ENCODE measurements at regions not wholly inside any gene's neighbourhood (a gene's known extent, or its start where the extent isn't known, plus 50 kb on each side); places are given as distances from the start of the nearest gene placed in this dataset.

DNA sequence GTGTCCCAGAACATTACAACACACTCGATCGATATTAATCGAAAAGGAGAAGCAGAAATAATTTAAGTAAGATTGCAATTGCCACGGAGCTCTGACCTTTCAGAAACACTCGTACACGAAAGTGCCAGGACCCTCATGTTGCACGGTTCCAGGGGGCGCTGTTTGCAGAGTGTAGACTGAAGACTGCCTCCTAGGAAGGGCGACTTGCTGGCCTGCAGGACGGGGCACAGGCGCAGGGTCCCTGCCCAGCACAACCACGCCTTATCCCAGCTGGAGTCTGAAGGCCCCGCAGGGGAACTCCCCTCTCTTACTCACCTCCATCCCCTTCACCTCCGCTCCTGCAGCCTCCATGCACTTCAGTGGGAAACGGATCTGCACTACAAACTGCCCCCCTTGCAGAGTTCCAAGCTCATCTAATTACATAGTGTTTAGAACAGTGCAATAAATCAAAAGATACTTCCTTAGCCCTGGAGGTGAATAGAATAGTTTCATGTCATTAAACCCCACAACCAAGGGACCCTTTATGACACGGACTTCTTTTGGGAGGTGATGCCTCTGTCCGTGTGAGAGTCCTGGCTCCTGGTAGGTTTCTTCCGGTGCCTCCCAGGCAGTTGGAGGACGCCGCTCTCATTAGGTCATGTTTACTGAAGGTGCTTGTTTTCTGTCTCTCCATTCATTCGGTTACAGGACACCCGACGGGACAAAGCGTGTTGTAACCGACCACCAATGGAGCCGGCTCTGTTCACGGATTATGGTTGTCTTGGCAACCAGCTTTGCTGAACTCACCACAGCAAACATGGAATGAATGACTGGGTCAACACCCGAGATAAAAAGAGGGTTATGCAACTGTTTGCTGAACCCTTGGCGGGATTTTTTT is 262.2 kb downstream of the BAMBI start (continued):
- TF ChIP-seq, protein P1, sequence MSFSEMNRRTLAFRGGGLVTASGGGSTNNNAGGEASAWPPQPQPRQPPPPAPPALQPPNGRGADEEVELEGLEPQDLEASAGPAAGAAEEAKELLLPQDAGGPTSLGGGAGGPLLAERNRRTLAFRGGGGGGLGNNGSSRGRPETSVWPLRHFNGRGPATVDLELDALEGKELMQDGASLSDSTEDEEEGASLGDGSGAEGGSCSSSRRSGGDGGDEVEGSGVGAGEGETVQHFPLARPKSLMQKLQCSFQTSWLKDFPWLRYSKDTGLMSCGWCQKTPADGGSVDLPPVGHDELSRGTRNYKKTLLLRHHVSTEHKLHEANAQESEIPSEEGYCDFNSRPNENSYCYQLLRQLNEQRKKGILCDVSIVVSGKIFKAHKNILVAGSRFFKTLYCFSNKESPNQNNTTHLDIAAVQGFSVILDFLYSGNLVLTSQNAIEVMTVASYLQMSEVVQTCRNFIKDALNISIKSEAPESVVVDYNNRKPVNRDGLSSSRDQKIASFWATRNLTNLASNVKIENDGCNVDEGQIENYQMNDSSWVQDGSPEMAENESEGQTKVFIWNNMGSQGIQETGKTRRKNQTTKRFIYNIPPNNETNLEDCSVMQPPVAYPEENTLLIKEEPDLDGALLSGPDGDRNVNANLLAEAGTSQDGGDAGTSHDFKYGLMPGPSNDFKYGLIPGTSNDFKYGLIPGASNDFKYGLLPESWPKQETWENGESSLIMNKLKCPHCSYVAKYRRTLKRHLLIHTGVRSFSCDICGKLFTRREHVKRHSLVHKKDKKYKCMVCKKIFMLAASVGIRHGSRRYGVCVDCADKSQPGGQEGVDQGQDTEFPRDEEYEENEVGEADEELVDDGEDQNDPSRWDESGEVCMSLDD (tag by site-specific recombination; IDR thresholded peaks at IDR 0.05): 0 out of 2 replicates have a peak, but pooled peaks have one; percentile 33
- TF ChIP-seq, protein P2, sequence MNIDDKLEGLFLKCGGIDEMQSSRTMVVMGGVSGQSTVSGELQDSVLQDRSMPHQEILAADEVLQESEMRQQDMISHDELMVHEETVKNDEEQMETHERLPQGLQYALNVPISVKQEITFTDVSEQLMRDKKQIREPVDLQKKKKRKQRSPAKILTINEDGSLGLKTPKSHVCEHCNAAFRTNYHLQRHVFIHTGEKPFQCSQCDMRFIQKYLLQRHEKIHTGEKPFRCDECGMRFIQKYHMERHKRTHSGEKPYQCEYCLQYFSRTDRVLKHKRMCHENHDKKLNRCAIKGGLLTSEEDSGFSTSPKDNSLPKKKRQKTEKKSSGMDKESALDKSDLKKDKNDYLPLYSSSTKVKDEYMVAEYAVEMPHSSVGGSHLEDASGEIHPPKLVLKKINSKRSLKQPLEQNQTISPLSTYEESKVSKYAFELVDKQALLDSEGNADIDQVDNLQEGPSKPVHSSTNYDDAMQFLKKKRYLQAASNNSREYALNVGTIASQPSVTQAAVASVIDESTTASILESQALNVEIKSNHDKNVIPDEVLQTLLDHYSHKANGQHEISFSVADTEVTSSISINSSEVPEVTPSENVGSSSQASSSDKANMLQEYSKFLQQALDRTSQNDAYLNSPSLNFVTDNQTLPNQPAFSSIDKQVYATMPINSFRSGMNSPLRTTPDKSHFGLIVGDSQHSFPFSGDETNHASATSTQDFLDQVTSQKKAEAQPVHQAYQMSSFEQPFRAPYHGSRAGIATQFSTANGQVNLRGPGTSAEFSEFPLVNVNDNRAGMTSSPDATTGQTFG (tag by site-specific recombination; IDR thresholded peaks at IDR 0.05; ENCODE audit: borderline replicate concordance): no peak
- no peak for TF ChIP-seq ZNF37A (tag by site-specific recombination; IDR thresholded peaks at IDR 0.05)
- TF ChIP-seq, protein P3, sequence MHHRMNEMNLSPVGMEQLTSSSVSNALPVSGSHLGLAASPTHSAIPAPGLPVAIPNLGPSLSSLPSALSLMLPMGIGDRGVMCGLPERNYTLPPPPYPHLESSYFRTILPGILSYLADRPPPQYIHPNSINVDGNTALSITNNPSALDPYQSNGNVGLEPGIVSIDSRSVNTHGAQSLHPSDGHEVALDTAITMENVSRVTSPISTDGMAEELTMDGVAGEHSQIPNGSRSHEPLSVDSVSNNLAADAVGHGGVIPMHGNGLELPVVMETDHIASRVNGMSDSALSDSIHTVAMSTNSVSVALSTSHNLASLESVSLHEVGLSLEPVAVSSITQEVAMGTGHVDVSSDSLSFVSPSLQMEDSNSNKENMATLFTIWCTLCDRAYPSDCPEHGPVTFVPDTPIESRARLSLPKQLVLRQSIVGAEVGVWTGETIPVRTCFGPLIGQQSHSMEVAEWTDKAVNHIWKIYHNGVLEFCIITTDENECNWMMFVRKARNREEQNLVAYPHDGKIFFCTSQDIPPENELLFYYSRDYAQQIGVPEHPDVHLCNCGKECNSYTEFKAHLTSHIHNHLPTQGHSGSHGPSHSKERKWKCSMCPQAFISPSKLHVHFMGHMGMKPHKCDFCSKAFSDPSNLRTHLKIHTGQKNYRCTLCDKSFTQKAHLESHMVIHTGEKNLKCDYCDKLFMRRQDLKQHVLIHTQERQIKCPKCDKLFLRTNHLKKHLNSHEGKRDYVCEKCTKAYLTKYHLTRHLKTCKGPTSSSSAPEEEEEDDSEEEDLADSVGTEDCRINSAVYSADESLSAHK (tag by site-specific recombination; IDR thresholded peaks at IDR 0.05): peak; percentile 51; the same call in 1 of the 2 replicates
- no peak for TF ChIP-seq ZNF792 (tag by site-specific recombination; IDR thresholded peaks at IDR 0.05)
- no peak for TF ChIP-seq ZNF10 (tag by site-specific recombination; IDR thresholded peaks at IDR 0.05)
- TF ChIP-seq OSR2 (tag by site-specific recombination; IDR thresholded peaks at IDR 0.05): peak; percentile 88
- TF ChIP-seq ZNF114 (tag by site-specific recombination; IDR thresholded peaks at IDR 0.05): no peak
- TF ChIP-seq ZNF341 (tag by site-specific recombination; IDR thresholded peaks at IDR 0.05; ENCODE audit: low read depth): peak; percentile 21; the same call in 1 of the 2 replicates
- TF ChIP-seq, protein P4, sequence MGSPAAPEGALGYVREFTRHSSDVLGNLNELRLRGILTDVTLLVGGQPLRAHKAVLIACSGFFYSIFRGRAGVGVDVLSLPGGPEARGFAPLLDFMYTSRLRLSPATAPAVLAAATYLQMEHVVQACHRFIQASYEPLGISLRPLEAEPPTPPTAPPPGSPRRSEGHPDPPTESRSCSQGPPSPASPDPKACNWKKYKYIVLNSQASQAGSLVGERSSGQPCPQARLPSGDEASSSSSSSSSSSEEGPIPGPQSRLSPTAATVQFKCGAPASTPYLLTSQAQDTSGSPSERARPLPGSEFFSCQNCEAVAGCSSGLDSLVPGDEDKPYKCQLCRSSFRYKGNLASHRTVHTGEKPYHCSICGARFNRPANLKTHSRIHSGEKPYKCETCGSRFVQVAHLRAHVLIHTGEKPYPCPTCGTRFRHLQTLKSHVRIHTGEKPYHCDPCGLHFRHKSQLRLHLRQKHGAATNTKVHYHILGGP (tag by site-specific recombination; IDR thresholded peaks at IDR 0.05): no peak
- peak; percentile 80 for TF ChIP-seq ZEB2 (tag by site-specific recombination; IDR thresholded peaks at IDR 0.05)
- no peak for TF ChIP-seq ZNF404 (tag by site-specific recombination; IDR thresholded peaks at IDR 0.05)
- peak; percentile 73 for TF ChIP-seq MZF1 (tag by site-specific recombination; IDR thresholded peaks at IDR 0.05; ENCODE audit: borderline replicate concordance)
- TF ChIP-seq, protein P5, sequence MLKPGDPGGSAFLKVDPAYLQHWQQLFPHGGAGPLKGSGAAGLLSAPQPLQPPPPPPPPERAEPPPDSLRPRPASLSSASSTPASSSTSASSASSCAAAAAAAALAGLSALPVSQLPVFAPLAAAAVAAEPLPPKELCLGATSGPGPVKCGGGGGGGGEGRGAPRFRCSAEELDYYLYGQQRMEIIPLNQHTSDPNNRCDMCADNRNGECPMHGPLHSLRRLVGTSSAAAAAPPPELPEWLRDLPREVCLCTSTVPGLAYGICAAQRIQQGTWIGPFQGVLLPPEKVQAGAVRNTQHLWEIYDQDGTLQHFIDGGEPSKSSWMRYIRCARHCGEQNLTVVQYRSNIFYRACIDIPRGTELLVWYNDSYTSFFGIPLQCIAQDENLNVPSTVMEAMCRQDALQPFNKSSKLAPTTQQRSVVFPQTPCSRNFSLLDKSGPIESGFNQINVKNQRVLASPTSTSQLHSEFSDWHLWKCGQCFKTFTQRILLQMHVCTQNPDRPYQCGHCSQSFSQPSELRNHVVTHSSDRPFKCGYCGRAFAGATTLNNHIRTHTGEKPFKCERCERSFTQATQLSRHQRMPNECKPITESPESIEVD (tag by site-specific recombination; IDR thresholded peaks at IDR 0.05): peak; percentile 52; the same call in 1 of the 2 replicates
- TF ChIP-seq ZNF184 (tag by site-specific recombination; IDR thresholded peaks at IDR 0.05): no peak
- TF ChIP-seq ZSCAN30 (tag by site-specific recombination; IDR thresholded peaks at IDR 0.05): peak; percentile 58
- no peak for TF ChIP-seq HOXA7 (CRISPR knock-in tag; IDR thresholded peaks at IDR 0.05; ENCODE audit: borderline replicate concordance)
- TF ChIP-seq ZFP37 (tag by site-specific recombination; IDR thresholded peaks at IDR 0.05): peak; percentile 85
- 0 out of 2 replicates have a peak, but pooled peaks have one; percentile 27 for TF ChIP-seq HOXD13 (CRISPR knock-in tag; IDR thresholded peaks at IDR 0.05; ENCODE audit: borderline replicate concordance)
- TF ChIP-seq SP3 (tag by site-specific recombination; IDR thresholded peaks at IDR 0.05): no peak
- 0 out of 2 replicates have a peak, but pooled peaks have one; percentile 36 for TF ChIP-seq ZNF223 (tag by site-specific recombination; IDR thresholded peaks at IDR 0.05)
- no peak for TF ChIP-seq ZNF274 (IDR thresholded peaks at IDR 0.05; ENCODE audit: low read length)
- no peak for TF ChIP-seq ZNF274 (tag by site-specific recombination; IDR thresholded peaks at IDR 0.05; ENCODE audit: borderline replicate concordance)
- peak; percentile 40; the same call in 1 of the 2 replicates for TF ChIP-seq SCRT2 (tag by site-specific recombination; IDR thresholded peaks at IDR 0.05)
- TF ChIP-seq ZNF629 (tag by site-specific recombination; IDR thresholded peaks at IDR 0.05): peak; percentile 62
- TF ChIP-seq, protein P6, sequence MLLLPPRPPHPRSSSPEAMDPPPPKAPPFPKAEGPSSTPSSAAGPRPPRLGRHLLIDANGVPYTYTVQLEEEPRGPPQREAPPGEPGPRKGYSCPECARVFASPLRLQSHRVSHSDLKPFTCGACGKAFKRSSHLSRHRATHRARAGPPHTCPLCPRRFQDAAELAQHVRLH (tag by site-specific recombination; IDR thresholded peaks at IDR 0.05): peak; percentile 66; the same call in 1 of the 2 replicates
- peak; percentile 24; the same call in 1 of the 2 replicates for TF ChIP-seq ZNF558 (tag by site-specific recombination; IDR thresholded peaks at IDR 0.05)
- TF ChIP-seq MEIS1 (CRISPR knock-in tag; IDR thresholded peaks at IDR 0.05; ENCODE audit: borderline replicate concordance): peak; percentile 14; the same call in 1 of the 2 replicates
